ENCODE measurements at regions not wholly inside any gene's neighbourhood (a gene's known extent, or its start where the extent isn't known, plus 50 kb on each side); places are given as distances from the start of the nearest gene placed in this dataset.
"Not testable (repeated sequence)": the region's sequence is repeated elsewhere in the genome, so short reads cannot be mapped to it uniquely, and the experiment has no call there.

GRCh38 chr5:124614836-124615385 lies 131.5 kb downstream of the ZNF608 start:
- no peak for DNase-seq

GRCh38 chr5:124614105-124614504 lies 132.3 kb downstream of the ZNF608 start:
- DNase-seq = no peak

GRCh38 chr5:124613273-124613953 lies 133.0 kb downstream of the ZNF608 start:
- no peak for DNase-seq

- DNase-seq = no peak
These were observed 134.4 kb downstream of the ZNF608 start for GRCh38 chr5:124612023-124612422.

- DNase-seq = not testable (repeated sequence)
These were observed 135.2 kb downstream of the ZNF608 start for GRCh38 chr5:124611262-124611661.

DNA sequence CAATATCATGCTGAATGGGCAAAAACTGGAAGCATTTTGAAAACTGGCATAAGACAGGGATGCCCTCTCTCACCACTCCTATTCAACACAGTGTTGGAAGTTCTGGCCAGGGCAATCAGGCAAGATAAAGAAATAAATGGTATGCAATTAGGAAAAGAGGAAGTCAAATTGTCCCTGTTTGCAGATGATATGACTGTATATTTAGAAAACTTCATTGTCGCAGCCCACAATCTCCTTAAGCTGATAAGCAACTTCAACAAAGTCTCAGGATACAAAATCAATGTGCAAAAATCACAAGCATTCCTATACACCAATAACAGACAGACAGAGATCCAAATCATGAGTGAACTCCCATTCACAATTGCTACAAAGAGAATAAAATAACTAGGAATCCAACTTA lies 136.8 kb downstream of the ZNF608 start:
- DNase-seq = not testable (repeated sequence)

DNA sequence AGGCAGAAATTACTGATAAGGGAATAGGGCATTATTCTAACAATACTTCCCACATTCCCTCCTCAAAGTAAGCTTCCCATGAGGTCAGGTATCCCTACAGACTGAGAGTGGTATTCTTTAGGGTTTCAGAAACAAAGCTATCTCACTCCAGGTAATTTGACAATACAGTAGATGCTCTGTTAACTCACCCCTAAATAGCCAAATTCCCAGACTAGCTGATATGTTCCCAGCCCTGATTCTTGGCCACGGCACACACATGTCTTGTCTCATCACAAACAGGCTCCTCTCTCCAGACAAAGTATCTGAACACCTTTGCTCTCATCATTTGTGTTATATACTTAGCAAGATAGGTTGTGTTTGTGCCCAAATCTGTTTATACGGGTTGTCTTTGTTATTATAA lies 139.9 kb downstream of the ZNF608 start:
- DNase-seq = no peak

DNA sequence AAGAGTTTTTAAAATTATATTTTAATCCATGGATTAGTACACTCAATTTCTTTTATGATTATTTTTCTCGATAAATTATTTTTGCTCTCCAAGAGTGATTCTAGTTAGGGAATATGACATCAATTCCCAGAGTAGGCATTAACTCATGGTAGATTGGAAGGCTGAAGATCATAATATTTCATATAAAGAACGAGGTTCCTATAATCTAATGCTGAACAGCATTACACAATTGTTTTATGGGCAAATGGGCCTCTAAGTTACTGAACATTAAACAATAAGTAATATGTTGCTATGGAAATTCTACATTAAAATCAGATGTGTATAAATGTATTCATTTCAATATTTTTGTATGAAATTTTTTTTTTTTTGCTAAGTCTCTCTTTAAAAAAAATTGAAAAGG lies 140.3 kb downstream of the ZNF608 start:
- no peak for DNase-seq

GRCh38 chr5:124605541-124605940 lies 140.9 kb downstream of the ZNF608 start:
- DNase-seq = no peak

- DNase-seq = no peak
These were observed 142.0 kb downstream of the ZNF608 start for GRCh38 chr5:124604419-124604818.

DNA sequence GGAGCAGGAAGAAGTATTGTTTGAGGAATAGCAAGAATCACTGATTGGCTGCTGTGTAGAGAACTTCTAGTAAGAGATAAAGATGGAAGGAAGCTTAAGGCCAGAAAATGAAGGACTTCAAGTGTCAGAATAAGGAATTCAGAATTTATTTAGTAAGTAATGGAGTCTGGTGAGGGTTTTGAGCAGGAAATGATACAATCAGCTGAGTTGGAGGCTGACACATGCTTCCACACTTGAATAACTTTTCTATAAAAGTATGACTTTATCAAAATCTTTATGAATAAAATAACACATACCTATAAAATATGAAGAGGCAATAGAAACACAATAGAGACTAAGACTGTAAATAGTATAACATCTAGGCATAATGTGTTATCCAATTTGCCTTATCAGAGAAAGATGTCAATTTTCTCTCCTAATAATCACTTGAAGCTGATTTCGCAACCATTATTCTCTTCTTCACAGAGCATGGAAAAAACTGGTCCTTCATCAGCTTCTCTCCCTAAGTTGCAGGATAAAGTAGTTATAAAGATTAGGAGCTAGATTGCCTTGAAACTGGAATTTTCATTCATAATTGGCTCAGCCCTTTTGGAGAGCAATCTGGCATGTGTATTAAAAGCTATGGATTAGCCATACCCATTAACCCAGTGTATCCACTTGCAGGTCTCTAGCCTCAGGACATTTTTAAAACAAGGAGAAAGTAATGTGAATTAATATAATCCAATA lies 143.4 kb downstream of the ZNF608 start:
- DNase-seq = no peak

DNA sequence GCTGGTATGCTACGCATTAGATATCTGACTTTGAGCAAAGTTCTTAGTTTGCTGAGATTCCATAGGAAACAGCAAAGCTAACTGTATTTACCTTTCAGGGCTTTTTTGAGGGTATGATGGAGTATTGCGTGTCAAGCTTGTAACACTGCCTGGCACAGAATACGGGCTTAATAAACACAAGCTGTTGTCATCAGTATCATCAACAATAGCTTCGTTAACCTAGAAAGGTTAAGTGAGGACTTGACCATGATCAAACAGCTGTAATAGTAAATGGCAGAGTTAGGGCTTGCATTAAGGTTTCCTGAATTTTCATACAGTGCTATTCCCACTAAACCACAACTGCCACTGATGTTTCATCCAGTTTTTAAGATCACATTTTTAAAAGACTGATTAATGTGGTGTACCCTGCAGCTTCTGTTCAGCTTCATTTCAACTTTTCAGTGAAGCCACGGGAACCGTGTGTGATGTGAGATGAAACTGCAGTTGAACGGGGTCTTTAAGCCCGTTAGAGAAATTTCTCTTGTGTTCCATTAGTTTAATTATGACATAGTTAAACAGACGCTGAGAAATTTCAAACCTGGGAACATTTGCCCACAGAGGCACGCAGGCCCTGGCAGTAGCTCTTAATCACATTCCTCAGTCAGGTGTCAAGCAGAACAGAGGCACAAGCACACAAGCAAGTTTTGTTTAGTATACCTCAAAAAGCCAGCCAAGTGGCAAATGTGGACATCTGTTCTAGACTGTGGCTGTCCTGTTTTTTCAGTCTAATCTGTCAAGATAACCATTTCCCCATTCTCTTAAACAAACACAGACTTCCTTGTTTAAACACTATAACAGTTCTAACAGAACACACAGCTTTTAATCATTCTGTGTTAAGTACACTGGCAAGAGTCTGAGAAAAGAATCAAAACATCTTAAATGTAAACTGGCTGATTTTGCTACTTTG lies 147.1 kb downstream of the ZNF608 start:
- DNase-seq = peak; percentile 95

GRCh38 chr5:124596595-124597421 lies 149.6 kb downstream of the ZNF608 start:
- no peak for DNase-seq

GRCh38 chr5:124593952-124594351 lies 152.5 kb downstream of the ZNF608 start:
- no peak for DNase-seq

GRCh38 chr5:124592891-124593290 lies 153.5 kb downstream of the ZNF608 start:
- DNase-seq = no peak

- DNase-seq = no peak
These were observed 154.9 kb downstream of the ZNF608 start for GRCh38 chr5:124591583-124591982.

- DNase-seq = no peak
These were observed 155.8 kb downstream of the ZNF608 start for GRCh38 chr5:124590686-124591085.

GRCh38 chr5:124587280-124587679 lies 159.2 kb downstream of the ZNF608 start:
- DNase-seq = no peak

- no peak for DNase-seq
These were observed 161.3 kb downstream of the ZNF608 start for GRCh38 chr5:124584991-124585715.

GRCh38 chr5:124583469-124584350 lies 162.7 kb downstream of the ZNF608 start:
- DNase-seq = no peak

DNA sequence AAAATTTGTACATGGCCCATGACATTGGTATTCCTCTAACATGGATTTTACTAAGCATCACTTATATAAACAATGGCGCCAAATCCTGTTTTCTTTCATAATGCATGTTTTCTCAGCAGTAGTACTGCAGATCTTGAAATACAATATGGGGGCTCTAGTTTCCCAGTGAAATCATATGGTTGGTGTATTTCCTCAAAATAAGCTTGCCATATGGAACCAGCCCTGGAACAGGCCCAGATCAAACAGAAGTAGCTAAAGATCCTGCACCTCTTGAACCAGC lies 163.9 kb downstream of the ZNF608 start:
- peak; percentile 55 for DNase-seq

All from NCI-H1694 treated with DMSO at 0.1 percent for 48 hours (cell line).